SK-N-SH (cell line): ENCODE measurements at regions not wholly inside any gene's neighbourhood (a gene's known extent, or its start where the extent isn't known, plus 50 kb on each side); places are given as distances from the start of the nearest gene placed in this dataset.

ENCODE experiments used
- CTCF ChIA-PET: fragments of 300-600, 350-600 bp; formaldehyde crosslinking; extraction: SDS; loops from one replicate; lab custom pipeline; 2021; lab: Yijun Ruan, JAX
- POLR2A ChIA-PET: fragments of 350-600 bp; sonication (Branson Sonifier 250); formaldehyde crosslinking; extraction: SDS; loops from one replicate; lab custom pipeline; 2020; ENCODE audit warnings: antibody characterized with exemption, inconsistent platforms; lab: Yijun Ruan, JAX
- DNase-seq: peaks from one replicate; pipeline ENCODE4 v3.0.0; 2012
- H2AFZ ChIP-seq: fragments of 200-600 bp; sonication (generic); 2 replicates; pipeline ENCODE4 v1.8.1; 2016; ENCODE audit warnings: antibody characterized with exemption, mild to moderate bottlenecking, low read depth
- H3F3A ChIP-seq: fragments of 200-600 bp; sonication (generic); replicated peaks from 2 replicates; pipeline ENCODE3; 2016; ENCODE audit warnings: antibody characterized with exemption, mild to moderate bottlenecking; ENCODE audit not compliant: insufficient read depth
- H3K27ac ChIP-seq, 2 experiments: fragments of 200-500 bp in 1 of 2; fragments of 200-600 bp in 1 of 2; sonication (Bioruptor generic) in 1 of 2; sonication (generic), shearing (Covaris generic) in 1 of 2; 2 replicates each; pipeline versions ENCODE4 v1.5.1 to v1.6.1; 2014 to 2016; ENCODE audit warnings: low read depth in 2 of 2, inconsistent platforms in 1 of 2, low read length in 1 of 2, mild to moderate bottlenecking in 1 of 2, mixed read lengths in 1 of 2
- H3K27me3 ChIP-seq: fragments of 200-600 bp; sonication (generic), shearing (Covaris generic); 2 replicates; pipeline ENCODE4 v1.6.1; 2016; ENCODE audit warnings: mixed run types; ENCODE audit not compliant: insufficient read depth
- H3K36me3 ChIP-seq, 2 experiments: fragments of 200-500 bp in 1 of 2; fragments of 200-600 bp in 1 of 2; sonication (Bioruptor generic) in 1 of 2; sonication (generic) in 1 of 2; replicated peaks in 1 of 2; 2 replicates each; pipeline versions ENCODE3 to v1.5.1; 2014 to 2016; ENCODE audit warnings: low read length in 1 of 2, mild to moderate bottlenecking in 1 of 2; ENCODE audit not compliant: insufficient read depth in 2 of 2, control insufficient read depth in 1 of 2
- H3K4me1 ChIP-seq, 2 experiments: fragments of 200-500 bp in 1 of 2; fragments of 200-600 bp in 1 of 2; sonication (Bioruptor generic) in 1 of 2; sonication (generic), shearing (Covaris generic) in 1 of 2; 2 replicates each; pipeline versions ENCODE4 v1.5.1 to v1.6.1; 2014 to 2016; ENCODE audit warnings: low read depth in 1 of 2, low read length in 1 of 2, mixed run types in 1 of 2; ENCODE audit not compliant: insufficient read depth in 2 of 2, control insufficient read depth in 1 of 2
- H3K4me2 ChIP-seq: fragments of 200-600 bp; sonication (generic), shearing (Covaris generic); 2 replicates; pipeline ENCODE4 v1.6.1; 2017; ENCODE audit warnings: mixed run types
- H3K4me3 ChIP-seq, 2 experiments: fragments of 200-500 bp in 1 of 2; fragments of 200-600 bp in 1 of 2; sonication (Bioruptor generic) in 1 of 2; sonication (generic), shearing (Covaris generic) in 1 of 2; 2 replicates each; pipeline versions ENCODE4 v1.5.1 to v1.8.1; 2014 to 2016; ENCODE audit warnings: low read depth in 2 of 2, inconsistent platforms in 1 of 2, low read length in 1 of 2, mild to moderate bottlenecking in 1 of 2, mixed read lengths in 1 of 2, moderate library complexity in 1 of 2
- H3K79me2 ChIP-seq: fragments of 200-600 bp; sonication (generic); 2 replicates; pipeline ENCODE4 v1.8.1; 2017; ENCODE audit warnings: mild to moderate bottlenecking; ENCODE audit not compliant: insufficient read depth
- H3K9ac ChIP-seq: fragments of 200-600 bp; sonication (generic); 2 replicates; pipeline ENCODE4 v1.6.1; 2017; ENCODE audit warnings: mixed run types
- H3K9me2 ChIP-seq: fragments of 200-600 bp; sonication (generic); 2 replicates; pipeline ENCODE4 v1.6.1; 2017; ENCODE audit warnings: mixed run types
- H3K9me3 ChIP-seq: fragments of 200-600 bp; sonication (generic); 2 replicates; pipeline ENCODE4 v1.6.1; 2017; ENCODE audit warnings: mixed run types, mild to moderate bottlenecking, moderate library complexity
- H4K20me1 ChIP-seq: fragments of 200-600 bp; sonication (generic); 2 replicates; pipeline ENCODE4 v1.6.1; 2017; ENCODE audit warnings: mild to moderate bottlenecking, mixed run types; ENCODE audit not compliant: insufficient read depth
- CTCF ChIP-seq: fragments of 200-600 bp; sonication (generic); IDR thresholded peaks from 2 replicates; pipeline ENCODE4 v1.6.1; 2017; ENCODE audit warnings: antibody characterized with exemption, mild to moderate bottlenecking, moderate library complexity
- EP300 ChIP-seq, 2 experiments: IDR thresholded peaks; 2 replicates each; pipeline versions ENCODE4 v1.4.0 to v1.6.1; 2012; ENCODE audit warnings: borderline replicate concordance in 1 of 2, low read depth in 1 of 2, low read length in 1 of 2
- FOSL2 ChIP-seq: IDR thresholded peaks from 2 replicates; pipeline ENCODE4 v1.4.0; 2012; ENCODE audit warnings: low read depth, mild to moderate bottlenecking, moderate library complexity, borderline replicate concordance
- FOXM1 ChIP-seq: IDR thresholded peaks from 2 replicates; pipeline ENCODE4 v1.4.0; 2012; ENCODE audit warnings: low read depth, mild to moderate bottlenecking
- GABPA ChIP-seq: IDR thresholded peaks from 2 replicates; pipeline ENCODE4 v1.4.0; 2012; ENCODE audit warnings: low read depth, mild to moderate bottlenecking
- GATA2 ChIP-seq: sonication (generic); formaldehyde crosslinking; IDR thresholded peaks from 2 replicates; pipeline ENCODE4 v1.5.0; 2020; ENCODE audit warnings: mild to moderate bottlenecking, missing genetic modification reagents
- IRF3 ChIP-seq: fragments of 150-350 bp; IDR thresholded peaks from 2 replicates; pipeline ENCODE4 v1.6.1; 2016; ENCODE audit warnings: mild to moderate bottlenecking, low read depth, low read length
- JUND ChIP-seq: IDR thresholded peaks from 2 replicates; pipeline ENCODE4 v1.4.0; 2012
- MAX ChIP-seq: IDR thresholded peaks from 2 replicates; pipeline ENCODE4 v1.4.0; 2012; ENCODE audit warnings: low read depth
- NFIC ChIP-seq: IDR thresholded peaks from 2 replicates; pipeline ENCODE4 v1.4.0; 2012; ENCODE audit warnings: borderline replicate concordance
- RAD21 ChIP-seq: IDR thresholded peaks from 2 replicates; pipeline ENCODE4 v1.6.1; 2012; ENCODE audit warnings: mild to moderate bottlenecking, low read length
- RCOR1 ChIP-seq: fragments of 150-350 bp; IDR thresholded peaks from 2 replicates; pipeline ENCODE4 v1.6.1; 2017; ENCODE audit warnings: antibody characterized with exemption, low read length
- RFX5 ChIP-seq: IDR thresholded peaks from 2 replicates; pipeline ENCODE4 v1.6.1; 2012; ENCODE audit warnings: mild to moderate bottlenecking, improper control_type of control experiment, low read length
- RXRA ChIP-seq: IDR thresholded peaks from 2 replicates; pipeline ENCODE4 v1.4.0; 2012; ENCODE audit warnings: low read depth, mild to moderate bottlenecking, borderline replicate concordance
- SMC3 ChIP-seq: IDR thresholded peaks from 2 replicates; pipeline ENCODE4 v1.6.1; 2012; ENCODE audit warnings: low read depth, low read length, improper control_type of control experiment
- TAF1 ChIP-seq: IDR thresholded peaks from 2 replicates; pipeline ENCODE4 v1.6.1; 2012; ENCODE audit warnings: low read depth, mild to moderate bottlenecking, low read length, moderate library complexity, borderline replicate concordance
- TCF12 ChIP-seq: IDR thresholded peaks from 2 replicates; pipeline ENCODE4 v1.4.0; 2012
- TEAD4 ChIP-seq: IDR thresholded peaks from 2 replicates; pipeline ENCODE4 v1.4.0; 2012; ENCODE audit warnings: mild to moderate bottlenecking, borderline replicate concordance; ENCODE audit not compliant: insufficient read depth
- YY1 ChIP-seq: IDR thresholded peaks from 2 replicates; pipeline ENCODE4 v1.4.0; 2012; ENCODE audit warnings: low read depth, mild to moderate bottlenecking
- ZBTB33 ChIP-seq: IDR thresholded peaks from 2 replicates; pipeline ENCODE4 v1.4.0; 2012; ENCODE audit warnings: low read depth, borderline replicate concordance
- WGBS: methylation state at CpG from one replicate; pipeline ENCODE4 v1.1.6; 2017; ENCODE audit warnings: low lambda C conversion rate; 5-methylcytosine and 5-hydroxymethylcytosine counted together

- CTCF ChIA-PET = no interaction called here
- WGBS = 26% methylated on average over 3 of the region's 3 CpGs
- no peaks in the 10 kb centered on the region for H3K9me2 ChIP-seq
- no peaks in the 10 kb centered on the region; the same call in 1 of the 2 replicates for H3K27me3 ChIP-seq
- H3K4me1 ChIP-seq = no peaks in the 10 kb centered on the region
- no peak overlapping the region for H3K9ac ChIP-seq
- no peak overlapping the region for H3K4me3 ChIP-seq
- H3K27ac ChIP-seq = no peak overlapping the region
- H3K36me3 ChIP-seq = no peaks in the 10 kb centered on the region
- TF ChIP-seq YY1 (no peak), SMC3 (no peak), CTCF (no peak), FOXM1 (no peak), JUND (no peak), NFIC (no peak), MAX (no peak), GABPA (no peak), RCOR1 (no peak), IRF3 (no peak), EP300 (IDR thresholded peaks at IDR 0.05; ENCODE audit: borderline replicate concordance in 1 of 2, low read depth in 1 of 2, low read length in 1 of 2) (no peak), GATA2 (CRISPR knock-in tag) (no peak), RXRA (no peak), TEAD4 (no peak), ZBTB33 (no peak), TAF1 (no peak), RAD21 (no peak), FOSL2 (no peak), RFX5 (no peak), TCF12 (no peak)
- TF ChIP-seq, all 33 proteins: peak for 0
- Histone ChIP-seq H3K9me3 (no peaks in the 10 kb centered on the region), H3K4me2 (no peak overlapping the region), H2AFZ (no peak overlapping the region), H3K79me2 (no peaks in the 10 kb centered on the region), H4K20me1 (no peaks in the 10 kb centered on the region), H3F3A (no peaks in the 10 kb centered on the region)
- POLR2A ChIA-PET = no interaction called here
- no peak for DNase-seq
Measured at GRCh38 chr6:88458662-88459061, 292.5 kb upstream of the CNR1 start.
